B cell (primary cell): ENCODE measurements at regions not wholly inside any gene's neighbourhood (a gene's known extent, or its start where the extent isn't known, plus 50 kb on each side); places are given as distances from the start of the nearest gene placed in this dataset.
"Not testable (repeated sequence)": the region's sequence is repeated elsewhere in the genome, so short reads cannot be mapped to it uniquely, and the experiment has no call there.

Source experiments
- ATAC-seq: fragments of 200-7000 bp; cut with Tn5 transposase; one replicate; pipeline ENCODE4 v1.10.0; 2021; ENCODE audit warnings: low read depth, mild to moderate bottlenecking, moderate number of reproducible peaks, moderate library complexity
- CTCF ChIA-PET: fragments of 350-600 bp; sonication (Branson Sonifier 250); formaldehyde crosslinking; loops from one replicate; lab custom pipeline; 2021; ENCODE audit warnings: antibody characterized with exemption, inconsistent platforms; lab: Charles Lee
- POLR2A ChIA-PET: fragments of 350-600 bp; sonication (Branson Sonifier 250); formaldehyde crosslinking; loops from one replicate; lab custom pipeline; 2021; ENCODE audit warnings: antibody characterized with exemption; lab: Charles Lee
- DNase-seq: peaks from one replicate; pipeline ENCODE4 v3.0.0; 2013
- H2AFZ ChIP-seq: 2 replicates; pipeline ENCODE4 v1.6.1; 2012; ENCODE audit warnings: mild to moderate bottlenecking, low read depth, low read length; ENCODE audit not compliant: insufficient read depth, poor library complexity, severe bottlenecking
- H3K27ac ChIP-seq, 2 donors: 1 replicate in 1 of 2; 2 replicates in 1 of 2; pipeline ENCODE4 v1.5.1; 2012 to 2013; ENCODE audit warnings: low read length in 2 of 2, mild to moderate bottlenecking in 2 of 2, moderate library complexity in 1 of 2
- H3K27me3 ChIP-seq, 4 experiments: fragments of 200-600 bp in 1 of 4; sonication (generic) in 1 of 4; replicated peaks in 1 of 4; 1 replicate in 2 of 4; 2 replicates in 2 of 4; pipeline versions ENCODE4 v1.6.1 to v1.7.0; 2013 to 2016; ENCODE audit warnings: low read length in 3 of 4, mild to moderate bottlenecking in 2 of 4, mixed read lengths in 1 of 4, moderate library complexity in 1 of 4; ENCODE audit not compliant: insufficient read depth in 4 of 4, control insufficient read depth in 3 of 4; ENCODE audit errors: control extremely low read depth in 1 of 4
- H3K36me3 ChIP-seq, 2 experiments: replicated peaks in 1 of 2; 1 replicate in 1 of 2; 2 replicates in 1 of 2; pipeline versions ENCODE4 v1.6.1 to v1.7.1; 2013; ENCODE audit warnings: low read length in 1 of 2; ENCODE audit not compliant: insufficient read depth in 2 of 2, control insufficient read depth in 1 of 2; ENCODE audit errors: control extremely low read depth in 1 of 2, extremely low read depth in 1 of 2
- H3K4me1 ChIP-seq, 2 donors: fragments of 200-600 bp in 1 of 2; sonication (generic) in 1 of 2; 1 replicate in 1 of 2; 2 replicates in 1 of 2; pipeline versions ENCODE4 v1.5.1 to v1.6.1; 2013 to 2017; ENCODE audit warnings: low read length in 2 of 2; ENCODE audit not compliant: control insufficient read depth in 2 of 2, insufficient read depth in 2 of 2
- H3K4me2 ChIP-seq: replicated peaks from 2 replicates; pipeline ENCODE3; 2012; ENCODE audit warnings: mild to moderate bottlenecking, low read depth, low read length; ENCODE audit not compliant: poor library complexity, severe bottlenecking
- H3K4me3 ChIP-seq, 5 experiments: fragments of 200-600 bp in 1 of 5; sonication (generic) in 1 of 5; 1 replicate in 3 of 5; 2 replicates in 2 of 5; pipeline versions ENCODE4 v1.5.1 to v1.7.0; 2011 to 2016; ENCODE audit warnings: low read length in 4 of 5, mild to moderate bottlenecking in 4 of 5, low read depth in 2 of 5, control low read depth in 1 of 5, moderate library complexity in 1 of 5; ENCODE audit not compliant: insufficient read depth in 1 of 5; ENCODE audit errors: control extremely low read depth in 1 of 5, extremely low read depth in 1 of 5
- H3K79me2 ChIP-seq: fragments of 200-600 bp; sonication (generic); one replicate; pipeline ENCODE4 v1.6.0; 2016; ENCODE audit warnings: low read length; ENCODE audit not compliant: control insufficient read depth, insufficient read depth
- H3K9ac ChIP-seq: fragments of 200-600 bp; sonication (generic); 2 replicates; pipeline ENCODE4 v1.6.1; 2017; ENCODE audit warnings: mild to moderate bottlenecking, low read length, moderate library complexity
- H3K9me3 ChIP-seq, 3 donors: one replicate each; pipeline versions ENCODE4 v1.6.1 to v1.7.1; 2013; ENCODE audit warnings: low read length in 2 of 3; ENCODE audit not compliant: control insufficient read depth in 2 of 3, insufficient read depth in 1 of 3; ENCODE audit errors: control extremely low read depth in 1 of 3
- H4K20me1 ChIP-seq: 2 replicates; pipeline ENCODE4 v1.6.0; 2012; ENCODE audit warnings: mild to moderate bottlenecking, low read length; ENCODE audit not compliant: insufficient read depth, control insufficient read depth, poor library complexity, severe bottlenecking
- H3K27ac Mint-ChIP-seq: one replicate; pipeline ENCODE4 v1.8.0; 2021; ENCODE audit warnings: mixed read lengths
- H3K27me3 Mint-ChIP-seq: one replicate; pipeline ENCODE4 v1.8.0; 2021; ENCODE audit warnings: mixed read lengths
- H3K4me1 Mint-ChIP-seq: one replicate; pipeline ENCODE4 v1.8.0; 2021; ENCODE audit warnings: mixed read lengths
- H3K4me3 Mint-ChIP-seq: one replicate; pipeline ENCODE4 v1.8.0; 2021; ENCODE audit warnings: mixed read lengths
- H3K9me3 Mint-ChIP-seq: one replicate; pipeline ENCODE4 v1.8.0; 2022; ENCODE audit warnings: mixed read lengths; ENCODE audit not compliant: insufficient read depth
- CTCF ChIP-seq: fragments of 200-600 bp; IDR thresholded peaks from one replicate; pipeline ENCODE4 v1.8.0; 2022; ENCODE audit warnings: antibody characterized with exemption, mild to moderate bottlenecking
- EZH2 ChIP-seq: IDR thresholded peaks from 2 replicates; pipeline ENCODE4 v1.6.1; 2012; ENCODE audit warnings: borderline replicate concordance, low read depth, mild to moderate bottlenecking, moderate library complexity, low read length; ENCODE audit not compliant: insufficient read depth, poor library complexity, severe bottlenecking
- WGBS: methylation state at CpG from one replicate; pipeline ENCODE4 v1.1.5; 2013; ENCODE audit warnings: missing lambda C conversion rate; ENCODE audit not compliant: insufficient coverage; 5-methylcytosine and 5-hydroxymethylcytosine counted together
- intact Hi-C: fragments of 100-400 bp; cut with micrococcal nuclease; formaldehyde crosslinking; loops from one replicate; pipeline ENCODE4 v1.10.0; 2022

GRCh38 chr6:115865914-115866313, 194.8 kb downstream of the FRK start:
- no peak overlapping the region for H3K4me2 ChIP-seq
- no peak overlapping the region for H3K4me3 ChIP-seq
- no peaks in the 10 kb centered on the region for H3K79me2 ChIP-seq
- H3K9me3 Mint-ChIP-seq = no peaks in the 10 kb centered on the region
- no peaks in the 10 kb centered on the region for H3K9me3 ChIP-seq
- CTCF ChIA-PET = no interaction called here
- H2AFZ ChIP-seq = no peak overlapping the region
- H3K9ac ChIP-seq = no peak overlapping the region
- 85% methylated on average over 2 of the region's 2 CpGs for WGBS
- no peak overlapping the region for H3K4me3 Mint-ChIP-seq
- DNase-seq (no peak), ATAC-seq (no peak)
- H3K4me1 ChIP-seq = no peaks in the 10 kb centered on the region
- intact Hi-C loops = no loop called here
- no peaks in the 10 kb centered on the region for H4K20me1 ChIP-seq
- POLR2A ChIA-PET = no interaction called here
- H3K27ac ChIP-seq = no peak overlapping the region
- no peaks in the 10 kb centered on the region for H3K27me3 Mint-ChIP-seq
- no peaks in the 10 kb centered on the region for H3K4me1 Mint-ChIP-seq
- TF ChIP-seq EZH2 = no peak
- TF ChIP-seq CTCF = no peak
- peaks cover 0 to 5% (median 0%) of the 10 kb centered on the region in 4 experiments for H3K27me3 ChIP-seq
- no peak overlapping the region for H3K27ac Mint-ChIP-seq
- no peaks in the 10 kb centered on the region for H3K36me3 ChIP-seq

GRCh38 chr6:115863211-115863610, 197.5 kb downstream of the FRK start:
- CTCF ChIA-PET = no interaction called here
- H3K36me3 ChIP-seq = no peaks in the 10 kb centered on the region
- H3K27me3 ChIP-seq = no peaks in the 10 kb centered on the region
- no peak overlapping the region for H3K4me2 ChIP-seq
- TF ChIP-seq CTCF (no peak), EZH2 (no peak)
- H3K79me2 ChIP-seq = no peaks in the 10 kb centered on the region
- Mint-ChIP-seq H3K27me3 (no peaks in the 10 kb centered on the region), H3K9me3 (no peaks in the 10 kb centered on the region), H3K4me1 (no peaks in the 10 kb centered on the region), H3K27ac (no peak overlapping the region), H3K4me3 (no peak overlapping the region)
- no peaks in the 10 kb centered on the region for H4K20me1 ChIP-seq
- no peak overlapping the region for H3K4me3 ChIP-seq
- H2AFZ ChIP-seq = no peak overlapping the region
- intact Hi-C loops = no loop called here
- no peak for ATAC-seq
- H3K9me3 ChIP-seq = no peaks in the 10 kb centered on the region
- H3K9ac ChIP-seq = no peak overlapping the region
- H3K27ac ChIP-seq = no peak overlapping the region
- POLR2A ChIA-PET = no interaction called here
- DNase-seq = no peak
- no peaks in the 10 kb centered on the region for H3K4me1 ChIP-seq

- POLR2A ChIA-PET, H3K4me3 Mint-ChIP-seq, H3K4me2 ChIP-seq, H3K4me3 ChIP-seq, CTCF ChIA-PET, H3K4me1 ChIP-seq, H4K20me1 ChIP-seq, H3K27ac ChIP-seq, H3K36me3 ChIP-seq, H3K9ac ChIP-seq, H3K27ac Mint-ChIP-seq, H3K27me3 ChIP-seq, DNase-seq, H3K27me3 Mint-ChIP-seq, H2AFZ ChIP-seq, H3K4me1 Mint-ChIP-seq, H3K9me3 ChIP-seq, intact Hi-C loops, H3K79me2 ChIP-seq, ATAC-seq, H3K9me3 Mint-ChIP-seq: not testable (repeated sequence)
- WGBS = 62% methylated on average over 2 of the region's 2 CpGs
Measured at GRCh38 chr6:115861658-115862057, 199.0 kb downstream of the FRK start.
